Neural progenitor cell (in vitro differentiated cells): ENCODE measurements at regions not wholly inside any gene's neighbourhood (a gene's known extent, or its start where the extent isn't known, plus 50 kb on each side); places are given as distances from the start of the nearest gene placed in this dataset.

Experiments
- EZH2 ChIP-seq: fragments of 200-600 bp; sonication (generic); IDR thresholded peaks from 2 replicates; pipeline ENCODE4 v1.6.1; 2017; ENCODE audit warnings: antibody characterized with exemption, mild to moderate bottlenecking, moderate library complexity
- TF ChIP-seq, protein P1 (sequence below): fragments of 200-600 bp; sonication (generic); IDR thresholded peaks from 2 replicates; pipeline ENCODE4 v1.5.1; 2017; ENCODE audit warnings: antibody characterized with exemption, mild to moderate bottlenecking

DNA sequence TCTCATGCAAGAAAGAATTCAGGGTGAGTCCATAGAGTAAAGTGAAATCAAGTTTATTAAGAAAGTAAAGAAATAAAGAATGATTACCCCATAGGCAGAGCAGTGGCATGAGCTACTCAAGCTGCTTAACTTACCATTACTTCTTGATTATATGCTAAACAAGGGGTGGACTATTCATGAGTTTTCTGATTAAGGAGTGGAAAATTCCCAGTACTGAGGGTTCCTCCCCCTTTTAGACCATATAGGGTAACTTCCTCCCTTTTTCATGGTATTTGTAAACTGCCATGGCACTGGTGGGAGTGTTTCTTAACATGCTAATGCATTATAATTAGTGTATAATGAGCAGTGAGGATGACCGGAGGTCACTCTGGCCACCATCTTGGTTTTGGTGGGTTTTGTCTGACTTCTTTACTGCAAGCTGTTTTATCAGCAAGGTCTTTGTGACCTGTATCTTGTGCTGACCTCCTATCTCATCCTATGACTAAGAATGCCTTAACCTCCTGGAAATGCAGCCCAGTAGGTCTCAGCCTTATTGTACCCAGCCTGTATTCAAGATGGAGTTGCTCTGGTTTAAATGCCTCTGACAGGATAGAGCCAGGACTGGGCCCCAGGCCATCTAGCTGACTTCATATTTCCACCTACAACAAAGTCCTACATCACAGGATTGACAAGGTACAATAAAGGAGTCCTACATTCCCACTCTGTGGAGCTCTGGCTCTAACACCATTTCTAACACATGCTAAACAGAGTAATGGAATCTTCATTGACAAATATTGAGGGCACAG is 186.7 kb downstream of the NXNL2 start:
- TF ChIP-seq, protein P1, sequence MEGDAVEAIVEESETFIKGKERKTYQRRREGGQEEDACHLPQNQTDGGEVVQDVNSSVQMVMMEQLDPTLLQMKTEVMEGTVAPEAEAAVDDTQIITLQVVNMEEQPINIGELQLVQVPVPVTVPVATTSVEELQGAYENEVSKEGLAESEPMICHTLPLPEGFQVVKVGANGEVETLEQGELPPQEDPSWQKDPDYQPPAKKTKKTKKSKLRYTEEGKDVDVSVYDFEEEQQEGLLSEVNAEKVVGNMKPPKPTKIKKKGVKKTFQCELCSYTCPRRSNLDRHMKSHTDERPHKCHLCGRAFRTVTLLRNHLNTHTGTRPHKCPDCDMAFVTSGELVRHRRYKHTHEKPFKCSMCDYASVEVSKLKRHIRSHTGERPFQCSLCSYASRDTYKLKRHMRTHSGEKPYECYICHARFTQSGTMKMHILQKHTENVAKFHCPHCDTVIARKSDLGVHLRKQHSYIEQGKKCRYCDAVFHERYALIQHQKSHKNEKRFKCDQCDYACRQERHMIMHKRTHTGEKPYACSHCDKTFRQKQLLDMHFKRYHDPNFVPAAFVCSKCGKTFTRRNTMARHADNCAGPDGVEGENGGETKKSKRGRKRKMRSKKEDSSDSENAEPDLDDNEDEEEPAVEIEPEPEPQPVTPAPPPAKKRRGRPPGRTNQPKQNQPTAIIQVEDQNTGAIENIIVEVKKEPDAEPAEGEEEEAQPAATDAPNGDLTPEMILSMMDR = no peak
- TF ChIP-seq EZH2 = no peak
